ENCODE measurements at regions not wholly inside any gene's neighbourhood (a gene's known extent, or its start where the extent isn't known, plus 50 kb on each side); places are given as distances from the start of the nearest gene placed in this dataset.

GRCh38 chr2:129777762-129778583 is 201.5 kb upstream of the RAB6C start:
- H3K27me3 ChIP-seq (ENCODE audit: control insufficient read depth, insufficient read depth, low read length): no peaks in the 10 kb centered on the region
- no peak overlapping the region for H3K27ac ChIP-seq
- no peak overlapping the region for H2AFZ ChIP-seq

DNA sequence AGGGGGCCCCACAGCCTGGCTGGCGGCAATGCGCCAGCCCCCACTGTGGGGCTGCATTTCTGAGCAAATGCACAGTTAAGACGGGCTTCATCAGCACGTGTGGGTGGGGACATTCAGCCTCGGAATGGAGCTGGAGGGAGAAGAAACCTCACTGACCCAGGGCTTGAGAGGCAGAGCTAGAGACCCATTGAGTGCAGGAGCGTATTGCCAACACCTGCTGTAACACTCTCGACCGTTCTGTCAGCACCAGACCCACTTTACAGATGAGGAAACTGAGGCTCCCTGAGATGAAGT is 200.9 kb upstream of the RAB6C start:
- Histone ChIP-seq H3K9ac (no peak overlapping the region), H3K9me3 (ENCODE audit: control insufficient read depth, low read length) (no peaks in the 10 kb centered on the region), H3K79me2 (no peaks in the 10 kb centered on the region), H2AFZ (no peak overlapping the region), H3K4me1 (no peaks in the 10 kb centered on the region), H3K36me3 (ENCODE audit: control insufficient read depth, insufficient read depth, low read length) (no peaks in the 10 kb centered on the region), H3K4me3 (ENCODE audit: low read depth, low read length) (no peak overlapping the region), H3K27me3 (ENCODE audit: control insufficient read depth, insufficient read depth, low read length) (no peaks in the 10 kb centered on the region), H3K4me2 (ENCODE audit: low read length) (no peak overlapping the region), H3K27ac (no peak overlapping the region)
- TF ChIP-seq CTCF (IDR thresholded peaks at IDR 0.05): no peak

More at GRCh38 chr2:129777762-129778583, 201.5 kb upstream of the RAB6C start:
- Histone ChIP-seq H3K9me3 (ENCODE audit: control insufficient read depth, low read length) (no peaks in the 10 kb centered on the region), H3K9ac (no peak overlapping the region), H3K4me3 (ENCODE audit: low read depth, low read length) (no peak overlapping the region), H3K79me2 (no peaks in the 10 kb centered on the region), H3K36me3 (ENCODE audit: control insufficient read depth, insufficient read depth, low read length) (no peaks in the 10 kb centered on the region), H3K4me1 (no peaks in the 10 kb centered on the region), H3K4me2 (ENCODE audit: low read length) (no peak overlapping the region)
- no peak for TF ChIP-seq CTCF (IDR thresholded peaks at IDR 0.05)

DNA sequence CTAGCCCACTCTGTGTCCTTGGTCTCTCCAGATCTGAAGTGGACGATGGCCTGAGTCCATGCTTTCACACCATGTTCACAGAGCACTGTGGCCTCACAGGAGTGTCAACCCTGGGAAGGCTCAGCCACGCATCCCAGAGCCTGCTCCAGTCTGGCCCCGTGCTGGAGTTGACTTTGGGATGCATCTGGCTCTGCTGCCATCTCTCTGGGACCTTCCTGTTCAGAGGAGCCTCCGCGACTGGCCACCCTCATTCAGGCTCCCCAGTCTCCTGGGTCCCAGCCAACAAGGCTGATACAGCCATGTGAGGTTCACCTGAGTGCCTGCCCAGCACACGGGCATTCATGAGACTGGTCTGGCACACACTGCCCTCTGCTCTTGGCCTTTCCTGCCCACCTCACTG is 199.7 kb upstream of the RAB6C start:
- H3K4me1 ChIP-seq: no peaks in the 10 kb centered on the region
- H3K9me3 ChIP-seq (ENCODE audit: control insufficient read depth, low read length): no peaks in the 10 kb centered on the region
- H3K36me3 ChIP-seq (ENCODE audit: control insufficient read depth, insufficient read depth, low read length): no peaks in the 10 kb centered on the region
- no peak overlapping the region for H3K9ac ChIP-seq
- no peak overlapping the region for H3K4me3 ChIP-seq (ENCODE audit: low read depth, low read length)
- no peak overlapping the region for H2AFZ ChIP-seq
- H3K27ac ChIP-seq: no peak overlapping the region
- no peaks in the 10 kb centered on the region for H3K27me3 ChIP-seq (ENCODE audit: control insufficient read depth, insufficient read depth, low read length)
- no peak overlapping the region for H3K4me2 ChIP-seq (ENCODE audit: low read length)
- H3K79me2 ChIP-seq: no peaks in the 10 kb centered on the region
- no peak for TF ChIP-seq CTCF (IDR thresholded peaks at IDR 0.05)

- Histone ChIP-seq H3K9me3 (ENCODE audit: control insufficient read depth, low read length) (no peaks in the 10 kb centered on the region), H3K36me3 (ENCODE audit: control insufficient read depth, insufficient read depth, low read length) (no peaks in the 10 kb centered on the region), H3K79me2 (no peaks in the 10 kb centered on the region), H3K9ac (no peak overlapping the region), H3K27me3 (ENCODE audit: control insufficient read depth, insufficient read depth, low read length) (no peaks in the 10 kb centered on the region), H3K4me2 (ENCODE audit: low read length) (no peak overlapping the region), H3K4me1 (no peaks in the 10 kb centered on the region), H3K4me3 (ENCODE audit: low read depth, low read length) (no peak overlapping the region), H3K27ac (no peak overlapping the region), H2AFZ (no peak overlapping the region)
- no peak for TF ChIP-seq CTCF (IDR thresholded peaks at IDR 0.05)
Measured at GRCh38 chr2:129780316-129781270, 198.9 kb upstream of the RAB6C start.

All from parathyroid adenoma (tissue), 2 donors.